Medulla oblongata (tissue), 1 donor: ENCODE measurements at regions not wholly inside any gene's neighbourhood (a gene's known extent, or its start where the extent isn't known, plus 50 kb on each side); places are given as distances from the start of the nearest gene placed in this dataset.

ENCODE experiments used
- DNase-seq: peaks from one replicate; pipeline ENCODE4 v3.0.0-alpha.2; 2015; ENCODE audit errors: extremely low spot score

DNA sequence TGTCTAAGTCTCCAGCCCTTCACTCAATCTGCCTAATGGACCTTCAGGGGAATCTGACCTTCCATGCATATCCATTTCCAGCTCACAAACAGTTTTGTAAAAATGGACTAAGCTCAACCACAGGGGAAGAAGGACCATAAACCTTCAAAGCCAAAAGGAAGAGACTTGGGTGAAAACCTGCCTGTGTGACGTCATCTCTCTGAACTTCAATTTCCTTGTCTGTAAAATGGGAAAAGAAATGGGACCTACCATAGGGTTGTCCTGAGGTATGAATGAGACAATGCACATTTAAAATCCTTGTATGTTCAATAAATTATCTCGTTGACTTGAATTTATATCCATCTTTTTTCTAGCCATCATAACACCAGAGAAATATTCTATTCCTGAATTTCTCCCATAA is 370.7 kb downstream of the INSC start:
- no peak for DNase-seq

DNA sequence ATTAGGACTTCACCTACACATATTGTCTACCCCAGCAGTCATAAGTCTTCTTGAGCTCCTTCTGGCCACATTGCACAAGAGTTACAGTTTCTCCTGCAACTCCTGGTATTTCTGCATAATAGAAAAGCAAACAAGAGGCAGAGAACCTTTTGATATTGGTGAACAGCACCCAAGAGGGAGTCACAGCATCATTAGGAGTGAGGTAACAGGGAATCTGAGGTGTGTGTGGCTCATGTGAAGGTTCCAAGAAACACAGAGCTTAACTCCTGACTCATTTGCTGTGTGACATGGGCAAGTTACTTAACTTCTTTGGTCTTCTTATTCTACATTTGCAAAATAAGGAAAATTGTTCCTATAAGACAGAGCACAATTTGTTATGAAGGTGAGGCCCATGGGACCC is 374.6 kb downstream of the INSC start:
- DNase-seq, result no peak

DNA sequence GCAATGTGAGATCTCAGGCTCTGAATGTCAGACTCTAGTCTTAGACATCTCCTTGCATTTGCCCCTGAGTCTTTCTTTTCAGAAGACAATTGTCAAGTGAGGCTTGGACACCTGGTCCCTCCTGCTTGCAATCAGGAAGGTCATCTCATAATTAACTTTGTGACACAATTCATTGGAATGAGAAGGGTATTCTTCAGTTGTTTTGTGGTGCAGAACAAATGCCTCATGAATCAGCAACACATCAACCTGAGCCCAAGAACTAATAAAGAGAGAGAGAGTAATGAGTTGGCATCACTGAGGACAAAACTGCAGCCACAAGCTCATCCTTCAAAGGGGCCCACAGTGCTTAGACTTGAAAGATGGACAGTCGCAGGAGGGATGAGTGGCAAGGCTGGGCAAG is 375.8 kb downstream of the INSC start:
- no peak for DNase-seq

DNA sequence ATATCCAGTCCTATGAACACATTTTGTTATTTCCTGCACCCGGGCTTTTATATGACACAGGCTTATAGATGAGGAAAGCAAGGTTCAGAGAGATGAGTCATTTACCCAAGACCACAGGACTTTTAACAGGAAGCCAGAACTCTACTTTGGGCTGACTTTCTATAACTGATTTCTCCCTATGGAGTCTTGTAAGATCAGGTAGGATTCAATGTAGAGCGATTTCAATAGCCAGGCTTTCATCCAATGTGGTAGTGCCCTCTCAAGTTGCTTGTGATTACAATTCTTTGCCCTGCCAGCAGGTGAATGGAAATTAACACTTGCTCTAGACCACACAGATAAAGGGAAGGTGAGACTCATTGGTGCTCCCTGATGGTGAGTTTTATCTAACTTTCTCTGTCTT is 378.3 kb downstream of the INSC start:
- DNase-seq, result no peak

DNA sequence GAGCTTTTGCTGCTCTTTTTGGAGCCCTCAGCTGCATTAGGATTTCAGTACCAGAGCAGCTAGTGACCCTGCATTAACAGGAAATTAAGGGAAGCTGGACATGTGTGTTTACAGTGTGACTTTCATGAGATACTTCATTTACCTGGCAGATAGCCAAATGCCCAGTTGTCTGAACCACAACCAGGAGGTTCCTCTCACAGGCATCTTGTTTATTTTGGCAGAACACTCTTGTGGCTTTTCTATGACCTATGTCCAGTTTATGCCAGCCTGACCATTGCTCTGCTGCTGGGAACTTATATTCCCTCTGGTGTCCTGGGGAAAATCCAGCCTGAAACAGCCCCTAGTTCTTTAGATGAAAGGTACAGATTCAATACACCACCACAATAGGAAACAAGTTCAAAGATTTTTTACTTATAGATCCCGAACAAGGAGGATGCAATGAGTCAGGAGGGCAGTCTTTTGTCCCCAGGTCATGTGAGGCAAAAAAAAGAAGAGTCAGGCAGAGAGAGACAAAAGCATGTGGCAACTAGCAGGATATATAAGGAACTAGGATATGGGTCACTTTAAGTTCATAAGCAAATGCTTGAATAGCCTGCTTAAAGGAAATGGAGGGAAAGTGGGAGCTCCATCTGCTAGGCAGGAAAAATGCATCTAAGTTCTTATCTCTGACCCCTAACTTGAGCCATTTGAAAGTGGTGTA is 379.3 kb downstream of the INSC start:
- peak; percentile 18 for DNase-seq

DNA sequence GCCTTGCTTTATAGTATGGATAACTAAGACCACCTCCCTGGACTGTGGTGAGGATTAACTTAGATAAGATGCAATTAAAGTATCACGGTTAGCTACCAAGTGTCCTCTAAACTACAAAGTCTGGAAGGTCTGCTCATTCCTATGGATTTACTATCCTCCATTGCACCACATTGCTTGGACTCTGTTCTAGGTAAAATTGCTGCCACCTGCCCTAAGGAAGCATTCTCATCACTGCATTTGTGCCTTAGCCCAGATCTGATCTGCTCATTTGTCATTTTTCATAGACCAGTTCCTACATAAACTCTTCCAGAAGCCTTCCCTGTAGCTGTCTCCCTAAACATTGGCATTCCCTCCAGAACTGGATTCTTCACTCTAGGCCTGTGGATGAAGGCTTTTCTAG is 380.0 kb downstream of the INSC start:
- DNase-seq, result no peak

DNA sequence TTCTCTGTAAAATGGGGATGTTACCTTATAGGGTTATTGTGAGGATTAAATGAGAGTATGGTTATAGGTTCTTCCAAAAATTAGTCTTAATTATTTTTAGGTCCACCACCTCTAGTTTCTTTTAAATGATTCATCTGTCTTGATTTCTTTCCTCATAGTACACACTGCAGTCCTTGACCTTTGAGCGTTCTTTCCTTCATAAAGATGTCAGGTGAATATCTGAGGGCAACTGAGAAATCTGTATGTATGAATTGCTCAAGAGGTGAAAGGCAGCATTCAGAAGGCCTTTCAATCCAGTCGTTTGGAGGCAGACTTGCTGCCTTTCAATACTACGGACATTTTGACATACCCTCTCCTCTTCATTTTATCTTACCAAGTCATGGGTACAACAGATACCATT is 380.7 kb downstream of the INSC start:
- no peak for DNase-seq

DNA sequence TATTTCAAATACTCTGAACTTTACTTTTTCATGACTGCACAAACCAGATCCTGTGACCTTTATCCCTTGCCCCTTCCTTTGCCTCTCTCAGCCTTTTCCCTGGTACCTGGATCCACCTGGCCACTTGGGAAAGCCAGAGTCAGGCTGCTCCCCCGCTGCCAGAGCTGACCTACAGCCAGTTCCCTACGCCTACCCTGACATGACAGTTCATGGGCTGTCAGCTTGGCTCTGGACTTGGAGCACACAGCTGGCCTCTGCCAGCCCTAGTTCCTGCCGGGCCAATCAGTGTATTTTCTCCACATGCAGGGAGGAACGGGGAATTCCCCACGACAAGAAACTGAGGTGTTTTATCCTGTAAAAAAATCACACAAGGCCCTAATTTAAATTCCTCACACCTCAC is 382.6 kb downstream of the INSC start:
- DNase-seq, result no peak

DNA sequence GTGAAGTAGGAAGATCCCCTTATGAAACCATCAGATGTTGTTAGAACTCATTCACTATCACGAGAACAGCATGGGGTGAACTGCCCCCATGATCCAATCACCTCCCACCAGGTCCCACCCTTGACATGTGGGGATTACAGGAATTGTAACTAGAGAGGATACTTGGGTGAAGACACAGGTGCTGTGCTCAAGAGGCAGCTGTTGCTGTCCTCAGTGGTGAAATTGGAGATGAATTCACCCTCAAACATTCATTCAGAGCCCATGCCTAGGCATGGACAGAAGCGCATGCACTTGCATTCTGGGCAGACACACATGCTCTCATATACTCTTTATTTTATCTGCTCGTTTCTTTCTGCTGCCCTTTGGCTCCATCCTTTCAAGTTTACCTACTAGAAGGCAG is 385.0 kb downstream of the INSC start:
- DNase-seq, result no peak

DNA sequence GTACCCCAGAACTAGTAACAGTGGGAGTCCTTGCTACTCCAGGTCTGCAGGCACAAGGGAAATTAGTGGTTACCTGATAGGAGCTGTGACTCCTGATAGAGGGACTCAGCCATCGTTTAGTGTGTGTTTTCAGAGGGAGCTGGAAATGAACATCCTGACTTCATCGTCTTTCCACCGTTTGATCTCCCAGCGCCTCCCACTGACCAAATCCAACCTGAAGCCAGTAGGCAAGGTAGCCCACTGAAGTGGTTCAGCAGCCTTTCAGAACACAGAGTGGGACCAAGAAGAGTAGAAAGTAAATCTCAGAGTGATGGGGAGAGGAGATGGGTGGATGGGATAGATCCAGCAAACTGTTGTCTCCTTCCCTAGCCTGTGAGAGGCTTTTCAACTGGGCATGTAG is 385.9 kb downstream of the INSC start:
- DNase-seq, result no peak

DNA sequence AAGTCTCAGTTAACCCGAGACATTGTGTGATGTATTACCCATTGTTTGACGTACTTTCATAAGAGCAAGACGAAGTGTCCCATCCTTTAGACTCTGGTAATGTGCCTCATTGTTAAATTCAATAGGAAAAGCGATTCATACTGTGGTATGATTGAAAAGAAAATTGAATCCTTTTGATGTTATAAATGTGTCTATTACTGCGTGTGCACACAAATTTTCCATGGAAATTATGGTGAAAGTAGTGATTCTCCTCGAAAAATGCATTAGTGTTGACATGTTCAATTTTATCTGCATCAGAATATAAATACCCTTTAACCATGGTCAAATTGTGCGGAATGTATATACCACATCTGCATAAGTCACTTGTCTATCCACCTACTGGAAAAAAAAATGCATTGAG is 386.8 kb downstream of the INSC start:
- no peak for DNase-seq

DNA sequence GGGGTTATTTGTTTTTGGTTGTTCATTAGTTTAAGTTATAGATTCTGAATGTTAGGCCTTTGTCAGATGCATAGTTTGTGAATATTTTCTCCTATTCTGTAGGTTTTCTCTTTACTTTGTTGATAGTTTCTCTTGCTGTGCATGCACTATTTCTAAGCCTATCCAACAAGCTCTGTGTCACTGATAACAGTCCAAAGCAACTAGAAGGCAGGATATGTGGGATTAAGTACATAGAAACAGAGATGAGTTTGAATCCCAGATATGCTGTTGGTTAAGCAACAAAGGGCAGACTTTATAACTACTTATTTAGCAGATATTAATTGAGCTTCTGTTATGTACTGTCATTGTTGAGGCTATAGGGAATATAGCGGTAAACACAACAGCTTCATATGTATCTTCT is 390.4 kb downstream of the INSC start:
- no peak for DNase-seq

DNA sequence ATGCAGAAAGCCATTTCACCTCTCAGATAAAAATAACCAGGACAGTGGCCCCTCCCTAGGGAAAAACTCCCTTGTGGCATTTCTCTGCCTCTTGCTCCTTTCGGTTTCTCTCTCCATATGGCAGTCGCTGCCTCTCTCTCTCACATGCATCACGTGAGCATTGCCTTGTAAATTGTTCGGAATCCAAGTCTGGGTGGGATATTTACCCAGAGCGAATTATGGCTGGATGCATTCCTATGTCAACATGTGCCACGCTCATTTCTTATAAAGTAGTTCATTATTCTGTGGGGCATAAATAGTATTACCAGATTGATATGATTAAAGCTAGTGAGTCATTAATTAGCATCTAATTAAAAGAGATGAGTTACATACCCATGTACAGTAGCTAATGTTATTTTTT is 392.9 kb downstream of the INSC start:
- DNase-seq, result no peak

DNA sequence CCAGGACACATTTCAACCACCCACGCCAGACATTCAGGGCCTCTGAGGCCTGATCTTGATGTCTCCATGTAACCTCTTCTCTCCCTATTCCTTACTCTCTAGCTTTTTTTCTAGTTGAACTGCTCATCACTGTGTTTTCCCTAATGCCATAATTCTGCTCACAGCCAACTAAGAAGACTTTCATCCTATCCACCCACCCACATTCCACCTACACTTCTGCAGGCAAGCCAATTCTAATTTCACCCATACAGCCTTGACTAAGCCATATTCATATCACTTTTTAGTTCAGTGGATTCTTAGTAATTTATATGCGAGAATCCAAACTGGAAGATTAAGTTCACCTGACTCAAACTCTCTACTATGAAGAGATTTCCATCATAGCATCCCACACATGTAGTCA is 394.4 kb downstream of the INSC start:
- no peak for DNase-seq

DNA sequence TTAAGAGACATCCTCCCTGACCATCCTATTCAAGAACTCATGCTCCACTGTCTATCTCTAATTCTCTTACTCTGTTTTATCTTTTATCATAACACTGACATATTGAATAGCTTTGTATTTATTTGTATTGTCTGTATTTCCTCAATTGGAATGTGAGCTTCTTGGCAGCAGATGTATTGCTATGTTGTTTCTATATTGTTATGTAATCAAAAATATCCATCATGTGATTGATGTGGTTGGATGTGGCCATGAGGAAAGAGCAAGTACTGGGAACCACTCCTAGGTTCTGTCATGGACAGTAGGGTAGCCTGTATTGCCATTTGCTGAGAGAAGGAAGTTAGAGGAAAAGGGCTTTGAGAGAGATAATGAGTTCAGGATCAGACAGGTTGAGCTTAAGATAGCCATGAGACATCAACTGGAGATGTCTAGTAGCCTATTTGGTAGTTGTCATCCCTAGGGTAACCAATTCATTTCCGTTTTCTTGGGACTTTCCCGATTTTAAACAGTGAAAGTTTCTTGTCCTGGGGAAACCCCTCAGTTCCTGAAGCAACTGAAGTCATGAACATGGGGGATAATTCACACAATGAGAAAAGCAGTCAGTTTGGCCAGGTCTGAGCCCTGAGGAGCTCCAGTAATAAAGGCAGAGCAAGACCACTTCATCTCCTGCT is 404.5 kb downstream of the INSC start:
- DNase-seq, result no peak

DNA sequence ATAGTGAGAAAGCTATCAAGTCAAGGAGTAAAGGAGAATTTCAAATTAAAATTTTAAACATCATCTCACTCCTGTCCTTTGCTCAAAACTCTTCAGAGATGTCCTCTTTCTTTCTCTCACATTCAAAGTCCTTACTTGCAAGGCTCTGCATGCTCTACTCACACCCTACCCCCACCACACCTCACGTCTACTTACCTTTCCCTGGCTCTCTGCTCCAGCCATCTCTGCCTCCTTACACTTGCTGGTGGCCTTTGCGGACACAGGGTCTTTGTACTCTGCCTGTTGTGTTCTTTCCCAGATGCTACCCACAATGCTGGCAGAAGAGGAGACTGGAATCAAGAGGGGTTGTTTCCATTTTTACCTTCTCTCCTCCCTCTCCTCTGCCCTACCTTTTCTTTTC is 405.2 kb downstream of the INSC start:
- no peak for DNase-seq

DNA sequence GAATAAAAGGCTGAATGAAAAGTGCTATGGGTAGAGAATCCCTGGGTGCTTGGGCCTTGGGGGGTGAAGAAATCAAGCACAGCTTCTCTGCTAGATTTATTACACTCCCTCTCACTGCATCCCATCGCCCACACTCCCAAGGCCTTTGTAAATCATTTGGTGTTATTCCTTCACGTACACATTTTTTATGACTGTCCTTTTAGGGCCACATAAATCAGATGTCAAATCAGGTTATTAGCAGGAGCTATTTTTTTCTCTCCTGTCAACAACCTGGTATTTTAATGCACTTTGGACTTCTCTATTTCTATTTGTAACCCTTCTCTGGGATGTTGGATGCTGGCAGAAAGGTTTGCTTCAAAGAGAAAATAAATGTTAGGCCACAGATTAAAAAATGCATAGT is 408.8 kb downstream of the INSC start:
- no peak for DNase-seq

DNA sequence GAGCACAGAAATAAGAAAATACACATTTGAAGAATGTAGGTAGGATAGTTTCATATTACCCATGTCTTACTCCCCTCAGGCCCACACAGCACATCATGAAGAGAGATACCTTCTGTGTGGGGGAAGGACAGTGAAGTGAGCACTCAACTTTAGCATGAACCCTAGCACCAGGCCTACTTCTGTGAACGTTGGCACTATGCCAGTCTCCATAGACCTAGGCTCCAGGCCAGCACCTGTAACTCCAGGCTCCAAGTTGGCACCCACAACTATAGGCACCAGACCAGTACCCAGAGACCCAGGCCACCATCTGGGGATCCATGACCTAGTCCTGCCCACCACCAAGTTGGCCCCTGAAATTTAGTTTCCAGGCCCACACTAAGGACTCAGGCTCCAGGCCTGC is 410.9 kb downstream of the INSC start:
- no peak for DNase-seq

DNA sequence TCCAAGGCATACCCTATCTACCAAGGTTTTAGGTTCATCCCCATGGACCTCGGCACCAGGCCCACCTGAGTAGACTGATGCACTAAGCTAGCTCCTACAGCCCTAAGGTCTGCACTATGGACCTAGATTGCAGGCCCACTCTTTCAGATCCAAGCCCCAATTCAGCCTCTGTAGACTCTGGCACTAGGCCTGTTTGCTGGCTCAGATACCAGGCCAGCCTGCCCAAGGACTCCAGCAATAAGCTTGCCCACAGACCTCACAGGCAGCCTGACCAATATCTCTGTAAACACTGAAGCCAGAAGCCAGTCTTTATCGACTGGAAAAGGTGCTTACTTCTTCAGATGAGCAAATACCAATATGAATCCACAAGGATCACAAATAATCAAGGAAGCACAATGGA is 411.3 kb downstream of the INSC start:
- DNase-seq, result no peak

DNA sequence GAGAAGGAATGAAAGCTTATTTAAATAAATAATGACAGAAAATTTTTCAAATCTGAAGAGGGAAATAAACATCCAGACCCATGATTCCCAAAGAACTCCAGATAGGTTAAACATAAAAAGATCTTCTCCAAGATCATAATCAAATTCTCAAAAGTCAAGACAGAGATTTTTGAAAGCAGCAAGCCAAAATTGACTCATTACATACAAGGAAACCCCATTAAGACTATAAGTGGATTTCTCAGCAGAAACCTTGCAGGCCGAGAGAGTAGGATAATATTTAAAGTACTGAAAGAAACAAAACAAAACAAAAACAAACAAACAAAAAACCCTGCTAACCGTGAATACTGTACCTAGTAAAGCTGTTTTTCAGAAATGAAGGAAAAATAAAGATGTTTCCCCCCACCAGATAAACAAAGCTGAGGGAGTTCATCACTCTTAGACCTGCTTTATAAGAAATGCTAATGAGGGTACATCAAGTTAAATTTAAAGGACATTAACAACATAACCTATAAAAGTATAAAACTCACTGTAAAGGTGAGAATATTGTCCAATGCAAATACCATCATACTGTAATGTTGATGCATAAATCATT is 412.2 kb downstream of the INSC start:
- DNase-seq, result no peak

DNA sequence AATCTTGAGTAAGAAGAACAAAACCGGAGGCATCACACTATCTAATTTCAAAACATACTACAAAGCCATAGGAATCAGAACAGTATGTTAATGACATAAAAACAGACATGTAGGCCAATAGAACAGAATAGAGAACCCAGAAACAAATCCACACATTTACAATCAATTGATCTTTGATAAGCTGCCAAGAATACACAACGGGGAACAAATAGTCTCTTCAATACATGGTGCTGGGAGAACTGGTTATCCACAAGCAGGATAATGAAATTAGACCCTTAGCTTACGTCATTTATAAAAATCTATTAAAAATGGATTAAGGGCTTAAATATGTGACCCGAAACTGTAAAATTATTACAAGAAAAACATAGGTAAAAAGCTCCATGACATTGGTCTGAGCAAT is 417.7 kb downstream of the INSC start:
- no peak for DNase-seq

DNA sequence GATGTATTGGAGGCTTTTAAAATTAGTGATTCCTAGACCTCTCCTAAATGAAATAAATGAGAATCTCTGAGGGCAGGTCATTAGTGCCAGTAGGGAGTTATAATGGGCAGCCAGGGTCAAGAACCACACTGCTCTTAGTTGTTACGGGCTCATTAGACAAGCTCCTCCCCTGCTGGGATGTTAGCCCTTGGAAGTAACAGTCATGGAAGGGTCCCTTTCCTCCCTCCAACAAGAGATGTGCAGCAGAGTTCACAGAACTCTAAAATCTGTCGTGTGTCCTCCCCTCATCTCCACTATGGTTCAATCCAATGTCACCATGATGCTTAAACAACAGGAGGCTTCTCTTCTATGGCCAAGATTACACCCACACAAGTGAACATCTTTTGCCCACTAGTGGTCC is 419.5 kb downstream of the INSC start:
- DNase-seq, result no peak

DNA sequence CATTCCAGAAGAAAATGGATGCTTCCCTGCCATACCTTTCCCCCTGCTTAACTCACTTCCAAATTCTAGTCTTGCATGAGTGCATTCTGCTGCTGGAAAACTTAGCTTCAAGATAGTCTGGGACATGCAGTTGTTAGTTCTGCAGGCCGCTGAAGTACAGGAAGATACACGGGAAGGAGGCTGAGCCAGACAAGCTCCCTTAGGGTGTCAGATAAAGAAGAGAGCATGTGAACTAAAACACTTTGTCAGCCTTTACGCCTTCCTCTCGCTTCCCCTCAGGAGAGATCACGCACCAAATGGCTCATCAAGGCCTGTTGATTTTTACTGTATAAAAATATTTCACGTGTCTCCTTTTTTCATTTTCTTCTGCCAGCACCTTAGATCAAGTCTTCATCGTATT is 420.7 kb downstream of the INSC start:
- no peak for DNase-seq

DNA sequence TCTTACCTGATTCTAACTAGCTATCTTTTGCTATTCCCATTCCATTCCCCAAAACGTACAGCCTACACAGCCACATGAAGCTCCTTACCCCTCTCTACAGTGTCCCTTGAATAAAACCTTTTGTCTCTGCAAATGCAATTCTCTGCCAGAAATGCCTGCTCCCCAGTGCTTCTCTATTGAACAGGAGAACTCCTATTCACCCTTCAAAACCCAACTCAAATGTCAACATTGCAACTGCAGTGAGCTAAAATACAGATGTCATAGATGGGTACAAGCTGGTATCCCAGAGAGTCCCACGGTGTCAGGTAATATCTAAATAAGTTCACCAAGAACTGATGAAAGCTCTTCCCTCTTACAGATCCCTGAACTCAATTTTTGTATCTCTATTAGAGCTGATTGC is 421.7 kb downstream of the INSC start:
- DNase-seq, result no peak
